ENCODE measurements at regions not wholly inside any gene's neighbourhood (a gene's known extent, or its start where the extent isn't known, plus 50 kb on each side); places are given as distances from the start of the nearest gene placed in this dataset.

- Histone ChIP-seq H3K4me3 (ENCODE audit: low read depth, low read length) (no peak overlapping the region), H3K9me3 (ENCODE audit: control insufficient read depth, insufficient read depth, low read depth, low read length) (no peaks in the 10 kb centered on the region), H3K27ac (ENCODE audit: extremely low read depth, low read depth, low read length) (no peak overlapping the region), H3K36me3 (ENCODE audit: control insufficient read depth in 2 of 2, insufficient read depth in 1 of 2, low read length in 2 of 2) (no peaks in the 10 kb centered on the region), H3K4me1 (ENCODE audit: control insufficient read depth, insufficient read depth, low read length) (no peaks in the 10 kb centered on the region)
- ChIA-PET CTCF (interaction anchor here (0.6 kb wide), 1 partner anchor 1350 kb away, joined by 3 read pairs; no protein-coding TSS in a partner anchor), POLR2A (no interaction called here)
- TF ChIP-seq ZNF791 (tag by site-specific recombination; IDR thresholded peaks at IDR 0.05) = no peak
- no peak for TF ChIP-seq ZNF677 (tag by site-specific recombination; IDR thresholded peaks at IDR 0.05)
- TF ChIP-seq ZNF19 (tag by site-specific recombination; IDR thresholded peaks at IDR 0.05; ENCODE audit: low read depth) = no peak
- no peak for TF ChIP-seq ZNF768 (tag by site-specific recombination; IDR thresholded peaks at IDR 0.05)
- no peak for TF ChIP-seq SETDB1 (IDR thresholded peaks at IDR 0.05; ENCODE audit: insufficient read length, low read length)
- no peak for TF ChIP-seq ZNF114 (tag by site-specific recombination; IDR thresholded peaks at IDR 0.05)
- no peak for TF ChIP-seq RBAK (tag by site-specific recombination; IDR thresholded peaks at IDR 0.05)
- TF ChIP-seq ZFP37 (tag by site-specific recombination; IDR thresholded peaks at IDR 0.05) = no peak
- no peak for TF ChIP-seq ZNF529 (tag by site-specific recombination; IDR thresholded peaks at IDR 0.05; ENCODE audit: insufficient replicate concordance)
These were observed 884.4 kb upstream of the KLHL29 start for GRCh38 chr2:22500555-22500935.

DNA sequence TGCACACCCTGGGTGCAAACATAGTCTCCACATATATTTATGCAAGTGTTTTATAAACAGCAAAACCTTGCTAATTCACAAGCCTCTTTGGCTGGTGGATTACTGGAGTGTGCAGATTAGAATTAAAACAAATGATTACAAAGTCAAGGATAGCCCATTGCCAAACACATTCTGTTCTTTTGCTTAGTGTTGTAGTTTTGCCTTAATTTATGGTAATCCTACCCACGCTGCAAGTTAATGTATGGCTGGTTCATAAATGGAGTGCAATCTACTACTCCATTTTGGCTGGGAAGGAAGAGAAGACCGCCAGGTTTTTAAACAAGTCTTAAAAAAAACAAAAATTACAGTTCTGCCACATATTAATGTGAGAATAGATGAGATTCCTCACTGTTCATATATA is 883.1 kb upstream of the KLHL29 start:
- ChIA-PET CTCF (no interaction called here), POLR2A (no interaction called here)
- H3K36me3 ChIP-seq (ENCODE audit: control insufficient read depth in 2 of 2, insufficient read depth in 1 of 2, low read length in 2 of 2) = no peaks in the 10 kb centered on the region
- no peaks in the 10 kb centered on the region for H3K9me3 ChIP-seq (ENCODE audit: control insufficient read depth, insufficient read depth, low read depth, low read length)
- H3K27ac ChIP-seq (ENCODE audit: extremely low read depth, low read depth, low read length) = no peak overlapping the region
- TF ChIP-seq ZNF350 (tag by site-specific recombination; IDR thresholded peaks at IDR 0.05) (no peak), ZNF623 (tag by site-specific recombination; IDR thresholded peaks at IDR 0.05) (no peak), SCRT1 (tag by site-specific recombination; IDR thresholded peaks at IDR 0.05; ENCODE audit: borderline replicate concordance) (no peak), ZNF24 (tag by site-specific recombination; IDR thresholded peaks at IDR 0.05) (no peak), ZNF776 (tag by site-specific recombination; IDR thresholded peaks at IDR 0.05; ENCODE audit: borderline replicate concordance) (no peak), ZNF155 (tag by site-specific recombination; IDR thresholded peaks at IDR 0.05) (no peak), ZNF2 (tag by site-specific recombination; IDR thresholded peaks at IDR 0.05) (no peak), ZNF132 (tag by site-specific recombination; IDR thresholded peaks at IDR 0.05; ENCODE audit: borderline replicate concordance) (no peak), IKZF3 (tag by site-specific recombination; IDR thresholded peaks at IDR 0.05) (no peak), GFI1B (tag by site-specific recombination; IDR thresholded peaks at IDR 0.05) (no peak)
- H3K4me1 ChIP-seq (ENCODE audit: control insufficient read depth, insufficient read depth, low read length) = no peaks in the 10 kb centered on the region
- H3K4me3 ChIP-seq (ENCODE audit: low read depth, low read length) = no peak overlapping the region

GRCh38 chr2:22513563-22513962 is 871.4 kb upstream of the KLHL29 start:
- H3K36me3 ChIP-seq (ENCODE audit: control insufficient read depth in 2 of 2, insufficient read depth in 1 of 2, low read length in 2 of 2) = no peaks in the 10 kb centered on the region
- CTCF ChIA-PET = no interaction called here
- H3K9me3 ChIP-seq (ENCODE audit: control insufficient read depth, insufficient read depth, low read depth, low read length) = no peaks in the 10 kb centered on the region
- H3K4me3 ChIP-seq (ENCODE audit: low read depth, low read length) = no peak overlapping the region
- H3K27ac ChIP-seq (ENCODE audit: extremely low read depth, low read depth, low read length) = no peak overlapping the region
- H3K4me1 ChIP-seq (ENCODE audit: control insufficient read depth, insufficient read depth, low read length) = no peaks in the 10 kb centered on the region
- POLR2A ChIA-PET = no interaction called here
- TF ChIP-seq TSHZ1 (tag by site-specific recombination; IDR thresholded peaks at IDR 0.05; ENCODE audit: borderline replicate concordance) = no peak
- TF ChIP-seq PATZ1 (tag by site-specific recombination; IDR thresholded peaks at IDR 0.05) = no peak
- TF ChIP-seq HIC1 (tag by site-specific recombination; IDR thresholded peaks at IDR 0.05) = no peak
- TF ChIP-seq ZNF639 (tag by site-specific recombination; IDR thresholded peaks at IDR 0.05) = no peak
- no peak for TF ChIP-seq ZFP3 (tag by site-specific recombination; IDR thresholded peaks at IDR 0.05; ENCODE audit: low read depth)
- no peak for TF ChIP-seq ZNF585B (tag by site-specific recombination; IDR thresholded peaks at IDR 0.05)
- TF ChIP-seq ZNF654 (tag by site-specific recombination; IDR thresholded peaks at IDR 0.05; ENCODE audit: low read depth) = no peak

Data from HEK293 (cell line).